Prostate gland (tissue), 2 donors: ENCODE measurements at regions not wholly inside any gene's neighbourhood (a gene's known extent, or its start where the extent isn't known, plus 50 kb on each side); places are given as distances from the start of the nearest gene placed in this dataset.
"Not testable (repeated sequence)": the region's sequence is repeated elsewhere in the genome, so short reads cannot be mapped to it uniquely, and the experiment has no call there.

Experiments
- DNase-seq: peaks from one replicate; pipeline ENCODE4 v3.0.0-alpha.2; 2019; ENCODE audit warnings: low spot score
- H3K27ac ChIP-seq, 2 donors: fragments of 200-600 bp; sonication (generic); 2 replicates each; pipeline ENCODE4 v1.5.1; 2017 to 2019
- H3K27me3 ChIP-seq: fragments of 200-600 bp; sonication (generic); replicated peaks from 2 replicates; pipeline ENCODE4 v1.5.1; 2019; ENCODE audit not compliant: insufficient read depth
- H3K36me3 ChIP-seq, 2 donors: fragments of 200-600 bp; sonication (generic); 1 replicate in 1 of 2; 2 replicates in 1 of 2; pipeline versions ENCODE4 v1.5.1 to v1.8.1; 2017 to 2019
- H3K4me1 ChIP-seq: fragments of 200-600 bp; sonication (generic); replicated peaks from 2 replicates; pipeline ENCODE4 v1.5.1; 2019
- H3K4me3 ChIP-seq, 2 donors: fragments of 200-600 bp; sonication (generic); 2 replicates each; pipeline ENCODE4 v1.5.1; 2017 to 2019
- H3K9me3 ChIP-seq: fragments of 200-600 bp; sonication (generic); 2 replicates; pipeline ENCODE4 v1.5.1; 2017
- POLR2A ChIP-seq: fragments of 450-650 bp; IDR thresholded peaks from one replicate; pipeline ENCODE4 v1.6.1; 2016; ENCODE audit warnings: antibody characterized with exemption, mild to moderate bottlenecking
- POLR2AphosphoS5 ChIP-seq: sonication (generic); formaldehyde crosslinking; IDR thresholded peaks from one replicate; pipeline ENCODE4 v1.6.1; 2017; ENCODE audit warnings: antibody characterized with exemption
- WGBS: methylation state at CpG from one replicate; pipeline ENCODE4 v1.1.5; 2018; 5-methylcytosine and 5-hydroxymethylcytosine counted together
- intact Hi-C: fragments of 100-400 bp; cut with DNase I; formaldehyde crosslinking; loops from one replicate; pipeline ENCODE4 v1.14.2; 2022
- TF ChIP-seq, protein P1 (sequence below), 4 experiments: fragments of 200-600 bp in 2 of 4; fragments of 450-650 bp in 2 of 4; sonication (generic) in 2 of 4; IDR thresholded peaks; 1 replicate in 3 of 4; 2 replicates in 1 of 4; pipeline ENCODE4 v1.5.1; 2016 to 2019; ENCODE audit warnings: antibody characterized with exemption in 4 of 4, mild to moderate bottlenecking in 2 of 4, moderate library complexity in 2 of 4

DNA sequence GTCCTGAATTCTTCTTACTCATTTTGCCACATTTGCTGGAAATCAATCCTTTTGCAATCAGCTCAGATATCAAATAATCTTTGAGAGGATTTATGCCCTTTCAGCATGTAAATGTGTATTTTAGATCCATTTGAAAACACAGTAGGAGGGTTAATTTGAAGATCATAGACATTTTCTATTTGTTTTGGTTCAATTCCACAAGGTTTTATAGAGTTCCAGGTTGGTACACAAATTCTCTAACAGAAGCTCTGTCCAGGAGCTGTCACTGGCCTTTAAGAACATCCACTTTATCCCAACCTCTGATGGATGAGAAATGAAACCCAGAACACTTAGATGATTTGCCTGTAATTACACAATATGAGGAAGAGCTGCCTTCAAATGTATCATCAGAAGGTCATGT lies 157.3 kb upstream of the CHAC2 start:
- TF ChIP-seq, protein P1, sequence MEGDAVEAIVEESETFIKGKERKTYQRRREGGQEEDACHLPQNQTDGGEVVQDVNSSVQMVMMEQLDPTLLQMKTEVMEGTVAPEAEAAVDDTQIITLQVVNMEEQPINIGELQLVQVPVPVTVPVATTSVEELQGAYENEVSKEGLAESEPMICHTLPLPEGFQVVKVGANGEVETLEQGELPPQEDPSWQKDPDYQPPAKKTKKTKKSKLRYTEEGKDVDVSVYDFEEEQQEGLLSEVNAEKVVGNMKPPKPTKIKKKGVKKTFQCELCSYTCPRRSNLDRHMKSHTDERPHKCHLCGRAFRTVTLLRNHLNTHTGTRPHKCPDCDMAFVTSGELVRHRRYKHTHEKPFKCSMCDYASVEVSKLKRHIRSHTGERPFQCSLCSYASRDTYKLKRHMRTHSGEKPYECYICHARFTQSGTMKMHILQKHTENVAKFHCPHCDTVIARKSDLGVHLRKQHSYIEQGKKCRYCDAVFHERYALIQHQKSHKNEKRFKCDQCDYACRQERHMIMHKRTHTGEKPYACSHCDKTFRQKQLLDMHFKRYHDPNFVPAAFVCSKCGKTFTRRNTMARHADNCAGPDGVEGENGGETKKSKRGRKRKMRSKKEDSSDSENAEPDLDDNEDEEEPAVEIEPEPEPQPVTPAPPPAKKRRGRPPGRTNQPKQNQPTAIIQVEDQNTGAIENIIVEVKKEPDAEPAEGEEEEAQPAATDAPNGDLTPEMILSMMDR (IDR thresholded peaks at IDR 0.05) = no peak
- peak; percentile 54 for TF ChIP-seq POLR2AphosphoS5
- intact Hi-C loops = no loop called here
- peak; percentile 6 for DNase-seq
- H3K27me3 ChIP-seq = no peaks in the 10 kb centered on the region
- no peaks in the 10 kb centered on the region for H3K9me3 ChIP-seq
- no peaks in the 10 kb centered on the region for H3K4me1 ChIP-seq
- no peak overlapping the region for H3K4me3 ChIP-seq
- H3K36me3 ChIP-seq = no peaks in the 10 kb centered on the region
- H3K27ac ChIP-seq = no peak overlapping the region

DNA sequence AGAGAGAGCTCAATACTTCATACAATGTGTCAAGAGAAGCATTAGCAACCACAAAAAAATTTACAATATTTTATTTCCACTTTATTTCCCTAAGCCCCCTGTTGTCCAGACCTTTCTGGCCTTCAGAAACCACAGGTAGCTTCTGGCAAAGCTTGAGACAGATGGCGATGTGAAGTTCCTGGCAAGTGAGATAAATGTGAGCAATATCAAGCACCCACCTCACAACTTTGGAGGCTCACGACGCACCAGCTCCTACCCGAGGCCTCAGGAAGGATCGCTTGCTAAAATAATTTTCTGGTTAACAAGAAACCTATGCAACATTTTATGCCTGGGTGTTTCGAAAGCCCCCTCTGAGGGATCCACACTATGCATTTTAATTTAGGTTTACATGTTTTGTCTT lies 158.1 kb upstream of the CHAC2 start:
- intact Hi-C loops = no loop called here
- H3K9me3 ChIP-seq = no peaks in the 10 kb centered on the region
- H3K4me3 ChIP-seq = no peak overlapping the region
- no peak for TF ChIP-seq POLR2A
- H3K4me1 ChIP-seq = no peaks in the 10 kb centered on the region
- H3K36me3 ChIP-seq = no peaks in the 10 kb centered on the region
- WGBS = 78% methylated on average over 6 of the region's 6 CpGs
- no peaks in the 10 kb centered on the region for H3K27me3 ChIP-seq
- no peak for DNase-seq
- no peak overlapping the region for H3K27ac ChIP-seq

DNA sequence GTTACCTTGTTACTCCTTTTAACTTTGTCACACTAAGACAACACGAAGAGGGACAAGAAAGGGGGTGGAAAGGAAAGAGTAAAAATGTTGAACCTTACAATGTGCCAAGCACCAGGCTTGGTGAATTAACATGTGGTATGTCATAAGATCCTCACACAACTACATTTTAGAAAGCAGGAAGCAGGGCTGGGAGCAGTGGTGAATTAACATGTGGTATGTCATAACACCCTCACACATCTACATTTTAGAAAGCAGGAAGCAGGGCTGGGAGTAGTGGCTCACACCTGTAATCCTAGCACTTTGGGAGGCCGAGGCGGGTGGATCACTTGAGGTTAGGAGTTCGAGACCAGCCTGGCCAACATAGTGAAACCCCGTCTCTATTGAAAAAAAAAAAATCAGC lies 159.3 kb upstream of the CHAC2 start:
- intact Hi-C loops = no loop called here

DNA sequence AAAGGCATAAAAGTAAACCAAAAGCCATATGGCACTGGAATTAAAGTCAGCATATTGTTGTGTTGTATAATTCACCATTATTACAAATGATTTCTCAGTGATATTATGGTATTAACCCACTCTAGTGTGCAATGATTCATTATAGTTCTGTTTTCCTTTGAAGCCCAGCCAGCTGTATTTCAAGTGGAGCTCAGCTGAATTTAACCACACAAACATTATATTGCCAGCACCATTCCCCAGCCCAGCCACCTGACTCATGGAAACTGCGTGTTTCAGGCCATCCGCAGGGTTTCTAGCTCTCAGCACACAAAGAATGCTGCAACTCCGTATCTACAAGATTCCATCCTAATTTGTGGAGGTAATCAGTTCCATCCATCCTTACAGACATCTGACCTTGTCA lies 166.8 kb upstream of the CHAC2 start:
- TF ChIP-seq, protein P1 (IDR thresholded peaks at IDR 0.05) = no peak
- no peak for TF ChIP-seq POLR2A
- TF ChIP-seq POLR2AphosphoS5 = no peak
- Histone ChIP-seq H3K4me3 (no peak overlapping the region), H3K36me3 (no peaks in the 10 kb centered on the region), H3K4me1 (no peaks in the 10 kb centered on the region), H3K27ac (no peak overlapping the region), H3K9me3 (no peaks in the 10 kb centered on the region), H3K27me3 (no peaks in the 10 kb centered on the region)
- DNase-seq = no peak
- WGBS = 52% methylated on average over 3 of the region's 3 CpGs
- intact Hi-C loops = no loop called here

More for the DNA sequence above, 159.3 kb upstream of the CHAC2 start:
- no peaks in the 10 kb centered on the region for H3K27me3 ChIP-seq
- TF ChIP-seq POLR2AphosphoS5 (no peak), POLR2A (no peak)
- TF ChIP-seq, protein P1 (IDR thresholded peaks at IDR 0.05) = no peak
- H3K4me3 ChIP-seq = no peak overlapping the region
- 95% methylated on average over 5 of the region's 5 CpGs for WGBS
- H3K36me3 ChIP-seq = no peaks in the 10 kb centered on the region
- H3K4me1 ChIP-seq = no peaks in the 10 kb centered on the region
- no peak for DNase-seq
- H3K9me3 ChIP-seq = no peaks in the 10 kb centered on the region
- no peak overlapping the region for H3K27ac ChIP-seq

DNA sequence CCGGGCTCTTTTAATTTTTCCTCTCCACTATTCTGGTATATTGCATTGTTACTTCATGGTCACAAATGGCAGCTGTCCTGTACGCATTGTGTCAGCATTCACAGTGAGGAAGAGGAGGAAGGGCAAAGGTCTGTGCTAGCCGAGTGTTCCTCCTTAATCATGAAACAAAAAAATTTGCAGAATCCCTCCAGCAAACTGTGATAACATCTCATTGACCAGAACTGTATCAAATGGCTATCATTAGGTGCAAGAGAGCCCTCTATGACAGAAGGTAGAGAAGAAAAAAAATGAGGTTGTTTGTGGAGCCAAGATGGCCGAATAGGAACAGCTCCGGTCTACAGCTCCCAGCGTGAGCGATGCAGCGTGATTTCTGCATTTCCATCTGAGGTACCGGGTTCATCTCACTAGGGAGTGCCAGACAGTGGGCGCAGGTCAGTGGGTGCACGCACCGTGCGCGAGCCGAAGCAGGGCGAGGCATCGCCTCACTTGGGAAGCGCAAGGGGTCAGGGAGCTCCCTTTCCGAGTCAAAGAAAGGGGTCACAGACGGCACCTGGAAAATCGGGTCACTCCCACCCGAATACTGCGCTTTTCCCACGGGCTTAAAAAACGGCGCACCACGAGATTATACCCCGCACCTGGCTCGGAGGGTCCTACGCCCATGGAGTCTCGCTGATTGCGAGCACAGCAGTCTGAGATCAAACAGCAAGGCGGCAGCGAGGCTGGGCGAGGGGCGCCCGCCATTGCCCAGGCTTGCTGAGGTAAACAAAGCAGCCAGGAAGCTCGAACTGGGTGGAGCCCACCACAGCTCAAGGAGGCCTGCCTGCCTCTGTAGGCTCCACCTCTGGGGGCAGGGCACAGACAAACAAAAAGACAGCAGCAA lies 180.6 kb upstream of the CHAC2 start:
- H3K36me3 ChIP-seq, H3K27me3 ChIP-seq, DNase-seq, intact Hi-C loops, H3K4me1 ChIP-seq, H3K4me3 ChIP-seq, H3K9me3 ChIP-seq, H3K27ac ChIP-seq: not testable (repeated sequence)
- WGBS = 79% methylated on average over 37 of the region's 38 CpGs

DNA sequence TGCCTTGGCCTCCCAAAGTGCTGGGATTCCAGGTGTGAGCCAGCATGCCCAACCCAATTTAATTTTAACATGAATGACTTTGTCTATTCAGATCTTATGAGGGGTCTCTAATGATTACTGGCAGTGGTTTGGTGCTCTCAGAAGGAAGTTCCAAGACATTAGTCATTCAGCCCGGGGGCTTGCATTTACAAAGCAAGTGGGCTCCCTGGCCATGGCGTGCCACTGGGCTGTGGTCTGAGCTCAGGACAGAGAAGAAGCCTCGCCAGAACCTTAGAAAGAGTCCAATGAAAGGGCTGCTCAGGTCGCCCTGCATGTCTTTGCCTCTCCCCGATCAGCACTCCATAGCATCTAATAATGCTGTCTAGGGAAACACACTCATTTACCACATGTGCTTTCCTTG lies 182.6 kb upstream of the CHAC2 start:
- no peak for DNase-seq
- TF ChIP-seq POLR2A (no peak), POLR2AphosphoS5 (no peak)
- TF ChIP-seq, protein P1 (IDR thresholded peaks at IDR 0.05) = no peak
- Histone ChIP-seq H3K4me3 (no peak overlapping the region), H3K36me3 (no peaks in the 10 kb centered on the region), H3K27ac (no peak overlapping the region), H3K27me3 (no peaks in the 10 kb centered on the region), H3K9me3 (no peaks in the 10 kb centered on the region), H3K4me1 (no peaks in the 10 kb centered on the region)
- WGBS = 91% methylated on average over 5 of the region's 5 CpGs
- intact Hi-C loops = no loop called here
